Mesenchymal stem cell (in vitro differentiated cells and primary cell): ENCODE measurements at regions not wholly inside any gene's neighbourhood (a gene's known extent, or its start where the extent isn't known, plus 50 kb on each side); places are given as distances from the start of the nearest gene placed in this dataset.
A peak's percentile ranks its signal among the peaks of the same experiment; 100 is the strongest.

Source experiments
- DNase-seq: peaks from one replicate; pipeline ENCODE4 v3.0.0-alpha.2; 2013
- H2AFZ ChIP-seq: one replicate; pipeline ENCODE4 v1.6.1; 2013; ENCODE audit warnings: low read depth, mild to moderate bottlenecking, control low read depth, inconsistent platforms, low read length, moderate library complexity
- H2AK5ac ChIP-seq: 2 replicates; pipeline ENCODE4 v1.6.1; 2013; ENCODE audit warnings: low read length, moderate library complexity, mild to moderate bottlenecking, inconsistent platforms; ENCODE audit not compliant: severe bottlenecking
- H2BK120ac ChIP-seq: one replicate; pipeline ENCODE4 v1.6.1; 2013; ENCODE audit warnings: low read depth, mild to moderate bottlenecking, inconsistent platforms, low read length, moderate library complexity
- H2BK12ac ChIP-seq, 2 experiments: one replicate each; pipeline ENCODE4 v1.6.1; 2013; ENCODE audit warnings: inconsistent platforms in 2 of 2, low read length in 2 of 2, mild to moderate bottlenecking in 2 of 2, moderate library complexity in 2 of 2, control low read depth in 1 of 2
- H2BK15ac ChIP-seq: one replicate; pipeline ENCODE4 v1.6.1; 2013; ENCODE audit warnings: mild to moderate bottlenecking, low read depth, inconsistent platforms; ENCODE audit not compliant: poor library complexity, severe bottlenecking
- H2BK5ac ChIP-seq: 2 replicates; pipeline ENCODE4 v1.6.1; 2013; ENCODE audit warnings: low read depth, mild to moderate bottlenecking, low read length, control low read depth, inconsistent platforms; ENCODE audit not compliant: poor library complexity, severe bottlenecking
- H3K14ac ChIP-seq, 2 experiments: one replicate each; pipeline ENCODE4 v1.6.1; 2013; ENCODE audit warnings: inconsistent platforms in 2 of 2, low read length in 2 of 2, control low read depth in 1 of 2, mild to moderate bottlenecking in 1 of 2, moderate library complexity in 1 of 2
- H3K18ac ChIP-seq, 2 experiments: one replicate each; pipeline ENCODE4 v1.6.1; 2013; ENCODE audit warnings: inconsistent platforms in 2 of 2, low read length in 2 of 2, control low read depth in 1 of 2, low read depth in 1 of 2, mild to moderate bottlenecking in 1 of 2
- H3K23ac ChIP-seq, 2 experiments: one replicate each; pipeline ENCODE4 v1.6.1; 2013; ENCODE audit warnings: inconsistent platforms in 2 of 2, low read length in 2 of 2, mild to moderate bottlenecking in 2 of 2, moderate library complexity in 2 of 2, control low read depth in 1 of 2
- H3K27ac ChIP-seq: 2 replicates; pipeline ENCODE4 v1.5.1; 2013; ENCODE audit warnings: mild to moderate bottlenecking, moderate library complexity, low read length, control low read depth, inconsistent platforms; ENCODE audit not compliant: poor library complexity, severe bottlenecking
- H3K27me3 ChIP-seq, 2 experiments: 2 replicates each; pipeline versions ENCODE4 v1.6.1 to v1.7.0; 2013; ENCODE audit warnings: low read length in 2 of 2, mild to moderate bottlenecking in 2 of 2, moderate library complexity in 2 of 2, control low read depth in 1 of 2, inconsistent platforms in 1 of 2; ENCODE audit not compliant: control insufficient read depth in 1 of 2, insufficient read depth in 1 of 2
- H3K36me3 ChIP-seq, 2 experiments: 2 replicates each; pipeline versions ENCODE4 v1.6.1 to v1.7.0; 2013; ENCODE audit warnings: low read length in 2 of 2, control low read depth in 1 of 2, inconsistent platforms in 1 of 2, low read depth in 1 of 2, mild to moderate bottlenecking in 1 of 2; ENCODE audit not compliant: insufficient read depth in 2 of 2, control insufficient read depth in 1 of 2
- H3K4ac ChIP-seq, 2 experiments: one replicate each; pipeline ENCODE4 v1.6.1; 2013; ENCODE audit warnings: inconsistent platforms in 2 of 2, low read length in 2 of 2, mild to moderate bottlenecking in 2 of 2, moderate library complexity in 2 of 2, control low read depth in 1 of 2, low read depth in 1 of 2
- H3K4me1 ChIP-seq: 2 replicates; pipeline ENCODE4 v1.6.1; 2013; ENCODE audit warnings: low read depth, low read length, control low read depth; ENCODE audit not compliant: control insufficient read depth, insufficient read depth
- H3K4me2 ChIP-seq: 2 replicates; pipeline ENCODE4 v1.6.1; 2013; ENCODE audit warnings: low read length, mild to moderate bottlenecking, inconsistent platforms; ENCODE audit not compliant: poor library complexity, severe bottlenecking
- H3K4me3 ChIP-seq, 2 experiments: 2 replicates each; pipeline versions ENCODE4 v1.5.1 to v1.7.0; 2013; ENCODE audit warnings: low read length in 2 of 2, mild to moderate bottlenecking in 2 of 2, control low read depth in 1 of 2, low read depth in 1 of 2; ENCODE audit not compliant: insufficient read depth in 1 of 2
- H3K79me1 ChIP-seq: replicated peaks from 2 replicates; pipeline ENCODE4 v1.6.1; 2013; ENCODE audit warnings: mild to moderate bottlenecking, control low read depth, low read length, inconsistent platforms; ENCODE audit not compliant: poor library complexity, severe bottlenecking
- H3K9ac ChIP-seq: 2 replicates; pipeline ENCODE4 v1.7.0; 2013; ENCODE audit warnings: mild to moderate bottlenecking, low read length, moderate library complexity
- H3K9me3 ChIP-seq: 2 replicates; pipeline ENCODE4 v1.7.0; 2013; ENCODE audit warnings: mild to moderate bottlenecking, low read length; ENCODE audit not compliant: control insufficient read depth
- H4K8ac ChIP-seq: one replicate; pipeline ENCODE4 v1.6.1; 2013; ENCODE audit warnings: inconsistent platforms, mild to moderate bottlenecking, low read length, moderate library complexity
- H4K91ac ChIP-seq: one replicate; pipeline ENCODE4 v1.6.1; 2013; ENCODE audit warnings: mild to moderate bottlenecking, low read length, inconsistent platforms
- WGBS: methylation state at CpG from one replicate; pipeline ENCODE4 v1.1.7; 2013; ENCODE audit warnings: mixed read lengths; 5-methylcytosine and 5-hydroxymethylcytosine counted together

GRCh38 chr10:8380833-8381496, 326.5 kb downstream of the GATA3 start:
- no peak overlapping the region for H3K14ac ChIP-seq
- H4K91ac ChIP-seq: no peak overlapping the region
- no peaks in the 10 kb centered on the region for H3K79me1 ChIP-seq
- no peaks in the 10 kb centered on the region for H3K36me3 ChIP-seq
- H4K8ac ChIP-seq: no peak overlapping the region
- H3K4me3 ChIP-seq: no peak overlapping the region
- DNase-seq: peak; percentile 8
- no peak overlapping the region for H3K18ac ChIP-seq
- H3K27ac ChIP-seq: no peak overlapping the region
- WGBS: 91% methylated on average over 3 of the region's 3 CpGs
- H3K4me1 ChIP-seq: no peaks in the 10 kb centered on the region
- H3K9ac ChIP-seq: no peak overlapping the region
- H2AK5ac ChIP-seq: no peak overlapping the region
- no peak overlapping the region for H3K23ac ChIP-seq
- no peak overlapping the region for H2BK5ac ChIP-seq
- H2AFZ ChIP-seq: no peak overlapping the region
- no peaks in the 10 kb centered on the region for H3K9me3 ChIP-seq
- no peak overlapping the region for H2BK15ac ChIP-seq
- no peak overlapping the region for H3K4ac ChIP-seq
- no peak overlapping the region for H2BK120ac ChIP-seq
- H3K4me2 ChIP-seq: no peak overlapping the region
- no peaks in the 10 kb centered on the region for H3K27me3 ChIP-seq
- no peak overlapping the region for H2BK12ac ChIP-seq

- no peak overlapping the region for H3K4me3 ChIP-seq
- H3K79me1 ChIP-seq: no peaks in the 10 kb centered on the region
- WGBS: 93% methylated on average over 8 of the region's 8 CpGs
- no peak overlapping the region for H4K8ac ChIP-seq
- no peak overlapping the region for H2AFZ ChIP-seq
- DNase-seq: no peak
- no peak overlapping the region for H2BK12ac ChIP-seq
- no peaks in the 10 kb centered on the region for H3K4me1 ChIP-seq
- no peak overlapping the region for H3K23ac ChIP-seq
- H3K4ac ChIP-seq: no peak overlapping the region
- H3K36me3 ChIP-seq: no peaks in the 10 kb centered on the region
- H3K9me3 ChIP-seq: no peaks in the 10 kb centered on the region
- no peak overlapping the region for H3K14ac ChIP-seq
- H4K91ac ChIP-seq: no peak overlapping the region
- H3K4me2 ChIP-seq: no peak overlapping the region
- H3K9ac ChIP-seq: no peak overlapping the region
- no peaks in the 10 kb centered on the region for H3K27me3 ChIP-seq
- no peak overlapping the region for H3K18ac ChIP-seq
- no peak overlapping the region for H2AK5ac ChIP-seq
- no peak overlapping the region for H3K27ac ChIP-seq
- no peak overlapping the region for H2BK15ac ChIP-seq
- no peak overlapping the region for H2BK5ac ChIP-seq
- no peak overlapping the region for H2BK120ac ChIP-seq
Measured at GRCh38 chr10:8386781-8387180, 332.3 kb downstream of the GATA3 start.

- Histone ChIP-seq H3K27ac (no peak overlapping the region), H3K79me1 (no peaks in the 10 kb centered on the region), H3K14ac (no peak overlapping the region), H4K91ac (no peak overlapping the region), H3K36me3 (no peaks in the 10 kb centered on the region), H2AFZ (no peak overlapping the region), H2BK120ac (no peak overlapping the region), H3K27me3 (no peaks in the 10 kb centered on the region), H4K8ac (no peak overlapping the region), H2BK15ac (no peak overlapping the region), H2BK12ac (no peak overlapping the region), H3K4me3 (no peak overlapping the region), H3K4me1 (no peaks in the 10 kb centered on the region), H3K4me2 (no peak overlapping the region), H3K9me3 (no peaks in the 10 kb centered on the region), H2AK5ac (no peak overlapping the region), H3K4ac (no peak overlapping the region), H3K23ac (no peak overlapping the region), H3K18ac (no peak overlapping the region), H3K9ac (no peak overlapping the region), H2BK5ac (no peak overlapping the region)
- WGBS: no CpG with 5 or more reads among the region's 2 CpGs
- DNase-seq: no peak
Measured at GRCh38 chr10:8389630-8390029, 335.1 kb downstream of the GATA3 start.

- no peak overlapping the region for H3K4ac ChIP-seq
- no peak overlapping the region for H2BK120ac ChIP-seq
- H3K4me1 ChIP-seq: no peaks in the 10 kb centered on the region
- no peak overlapping the region for H2BK12ac ChIP-seq
- WGBS: 0% methylated on average over 1 of the region's 2 CpGs
- H4K8ac ChIP-seq: no peak overlapping the region
- DNase-seq: peak; percentile 7
- no peak overlapping the region for H2BK5ac ChIP-seq
- H3K9me3 ChIP-seq: no peaks in the 10 kb centered on the region
- H3K27ac ChIP-seq: no peak overlapping the region
- H3K4me3 ChIP-seq: no peak overlapping the region
- H3K23ac ChIP-seq: no peak overlapping the region
- no peaks in the 10 kb centered on the region for H3K79me1 ChIP-seq
- H3K4me2 ChIP-seq: no peak overlapping the region
- H3K14ac ChIP-seq: no peak overlapping the region
- H3K27me3 ChIP-seq: no peaks in the 10 kb centered on the region
- peak overlapping the region; percentile 39 for H3K9ac ChIP-seq
- no peak overlapping the region for H3K18ac ChIP-seq
- H2AK5ac ChIP-seq: no peak overlapping the region
- no peak overlapping the region for H4K91ac ChIP-seq
- H2BK15ac ChIP-seq: no peak overlapping the region
- no peaks in the 10 kb centered on the region for H3K36me3 ChIP-seq
- H2AFZ ChIP-seq: no peak overlapping the region
Measured at GRCh38 chr10:8392216-8392615, 337.7 kb downstream of the GATA3 start.
